ENCODE measurements at regions not wholly inside any gene's neighbourhood (a gene's known extent, or its start where the extent isn't known, plus 50 kb on each side); places are given as distances from the start of the nearest gene placed in this dataset.

DNA sequence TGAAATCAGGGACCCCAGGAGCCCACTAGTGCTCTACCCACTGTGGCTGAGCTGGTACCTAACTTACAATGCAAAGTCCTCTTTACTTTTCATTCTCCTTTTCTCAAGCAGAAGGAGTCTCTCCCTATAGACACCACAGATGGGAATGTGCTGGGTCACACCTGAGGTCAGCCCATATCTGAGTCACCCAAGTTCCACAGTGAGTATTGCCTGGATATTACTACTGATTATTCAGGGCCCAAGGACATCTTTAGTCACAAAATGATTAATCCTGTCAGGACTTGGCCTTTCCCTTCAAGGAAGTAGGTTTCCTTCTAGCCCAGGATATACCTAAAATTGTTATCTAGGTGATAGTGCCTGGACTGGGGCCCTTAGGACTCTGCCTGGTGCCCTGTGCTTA is 1305.2 kb downstream of the SI start:
- intact Hi-C loops (cut with DNase I) = no loop called here
- Histone ChIP-seq H3K9me3 (no peaks in the 10 kb centered on the region), H3K27me3 (no peaks in the 10 kb centered on the region), H3K36me3 (replicated peaks in 1 of 2; ENCODE audit: insufficient read depth in 1 of 2, low read depth in 2 of 2) (no peaks in the 10 kb centered on the region), H3K4me1 (no peaks in the 10 kb centered on the region), H3K4me3 (no peak overlapping the region), H3K27ac (no peak overlapping the region)
- TF ChIP-seq, protein P1, sequence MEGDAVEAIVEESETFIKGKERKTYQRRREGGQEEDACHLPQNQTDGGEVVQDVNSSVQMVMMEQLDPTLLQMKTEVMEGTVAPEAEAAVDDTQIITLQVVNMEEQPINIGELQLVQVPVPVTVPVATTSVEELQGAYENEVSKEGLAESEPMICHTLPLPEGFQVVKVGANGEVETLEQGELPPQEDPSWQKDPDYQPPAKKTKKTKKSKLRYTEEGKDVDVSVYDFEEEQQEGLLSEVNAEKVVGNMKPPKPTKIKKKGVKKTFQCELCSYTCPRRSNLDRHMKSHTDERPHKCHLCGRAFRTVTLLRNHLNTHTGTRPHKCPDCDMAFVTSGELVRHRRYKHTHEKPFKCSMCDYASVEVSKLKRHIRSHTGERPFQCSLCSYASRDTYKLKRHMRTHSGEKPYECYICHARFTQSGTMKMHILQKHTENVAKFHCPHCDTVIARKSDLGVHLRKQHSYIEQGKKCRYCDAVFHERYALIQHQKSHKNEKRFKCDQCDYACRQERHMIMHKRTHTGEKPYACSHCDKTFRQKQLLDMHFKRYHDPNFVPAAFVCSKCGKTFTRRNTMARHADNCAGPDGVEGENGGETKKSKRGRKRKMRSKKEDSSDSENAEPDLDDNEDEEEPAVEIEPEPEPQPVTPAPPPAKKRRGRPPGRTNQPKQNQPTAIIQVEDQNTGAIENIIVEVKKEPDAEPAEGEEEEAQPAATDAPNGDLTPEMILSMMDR (IDR thresholded peaks at IDR 0.05) = no peak
- TF ChIP-seq POLR2A (IDR thresholded peaks at IDR 0.05) = no peak
- no peak for ATAC-seq
- DNase-seq = no peak

DNA sequence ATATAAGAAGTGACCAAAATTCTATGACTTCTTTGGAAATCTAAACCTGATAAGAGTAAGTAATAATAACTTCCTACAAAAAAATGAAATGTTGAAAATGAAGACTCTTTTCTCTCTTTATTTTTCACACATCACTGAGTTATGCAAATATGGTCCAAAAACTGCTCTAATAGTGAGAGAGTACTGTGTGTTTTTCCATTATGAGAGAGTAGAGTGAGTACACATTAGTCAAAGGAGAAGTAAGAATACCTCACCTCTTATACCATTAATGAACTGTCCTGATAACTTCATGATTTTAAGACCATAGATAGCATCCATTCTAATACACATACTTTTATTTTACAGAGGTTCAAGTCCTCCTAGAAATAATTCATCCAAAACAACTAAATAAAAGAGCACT is 1310.2 kb downstream of the SI start:
- no peak for ATAC-seq
- no peak for DNase-seq
- H3K27ac ChIP-seq = no peak overlapping the region
- no peaks in the 10 kb centered on the region for H3K27me3 ChIP-seq
- no peaks in the 10 kb centered on the region for H3K4me1 ChIP-seq
- H3K36me3 ChIP-seq (replicated peaks in 1 of 2; ENCODE audit: insufficient read depth in 1 of 2, low read depth in 2 of 2) = no peaks in the 10 kb centered on the region
- H3K9me3 ChIP-seq = no peaks in the 10 kb centered on the region
- TF ChIP-seq POLR2A (IDR thresholded peaks at IDR 0.05) = no peak
- TF ChIP-seq, protein P1 (IDR thresholded peaks at IDR 0.05) = no peak
- H3K4me3 ChIP-seq = no peak overlapping the region
- intact Hi-C loops (cut with DNase I) = no loop called here

DNA sequence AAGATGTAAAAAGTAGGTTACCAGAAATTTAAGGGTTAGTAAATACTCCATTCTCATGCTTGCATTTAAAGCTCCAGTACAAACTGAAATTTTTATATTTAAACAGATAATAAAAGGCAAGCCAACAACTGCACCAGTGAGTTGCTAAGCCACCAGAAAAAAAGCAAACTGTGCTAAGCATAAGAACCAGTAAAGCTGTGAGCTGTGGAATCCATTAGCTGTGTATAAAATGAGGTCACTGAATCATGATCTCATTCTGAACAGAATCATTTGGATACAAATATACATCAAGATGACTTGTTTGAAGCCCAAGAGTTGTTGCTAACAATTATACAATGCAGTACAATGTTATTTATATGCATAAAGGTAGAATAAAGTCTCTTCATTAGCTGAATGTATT is 1312.2 kb downstream of the SI start:
- DNase-seq (no peak), ATAC-seq (no peak)
- H3K9me3 ChIP-seq = no peaks in the 10 kb centered on the region
- no peaks in the 10 kb centered on the region for H3K4me1 ChIP-seq
- TF ChIP-seq, protein P1 (IDR thresholded peaks at IDR 0.05) = no peak
- TF ChIP-seq POLR2A (IDR thresholded peaks at IDR 0.05) = no peak
- no peaks in the 10 kb centered on the region for H3K27me3 ChIP-seq
- H3K4me3 ChIP-seq = no peak overlapping the region
- intact Hi-C loops (cut with DNase I) = no loop called here
- H3K27ac ChIP-seq = no peak overlapping the region
- no peaks in the 10 kb centered on the region for H3K36me3 ChIP-seq (replicated peaks in 1 of 2; ENCODE audit: insufficient read depth in 1 of 2, low read depth in 2 of 2)

DNA sequence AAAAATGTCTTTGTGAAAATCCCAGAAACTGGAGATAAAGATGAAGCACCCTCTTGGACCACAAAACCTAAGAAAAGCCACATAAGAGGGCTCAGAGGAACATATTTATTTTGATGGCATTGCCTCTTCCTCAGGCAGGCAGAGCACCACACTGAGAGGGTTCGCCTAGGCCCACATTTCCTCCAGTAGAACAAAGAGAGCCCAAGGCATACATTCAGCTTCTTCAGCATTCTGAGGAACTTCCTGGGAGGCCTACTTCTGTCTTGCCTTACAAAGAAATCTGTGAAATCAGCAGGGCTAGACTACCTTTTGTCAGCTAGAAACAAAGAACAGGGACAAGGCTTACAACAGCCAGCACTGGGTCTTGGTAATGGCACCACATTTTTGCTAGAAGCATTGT is 1325.3 kb downstream of the SI start:
- no peaks in the 10 kb centered on the region for H3K9me3 ChIP-seq
- H3K27me3 ChIP-seq = no peaks in the 10 kb centered on the region
- ATAC-seq (no peak), DNase-seq (no peak)
- no peak overlapping the region for H3K4me3 ChIP-seq
- intact Hi-C loops (cut with DNase I) = no loop called here
- no peak for TF ChIP-seq POLR2A (IDR thresholded peaks at IDR 0.05)
- TF ChIP-seq, protein P1 (IDR thresholded peaks at IDR 0.05) = no peak
- WGBS, 2 donors = 31 to 55% methylated on average over 1 of the region's 1 CpG
- H3K36me3 ChIP-seq (replicated peaks in 1 of 2; ENCODE audit: insufficient read depth in 1 of 2, low read depth in 2 of 2) = no peaks in the 10 kb centered on the region
- no peak overlapping the region for H3K27ac ChIP-seq
- H3K4me1 ChIP-seq = no peaks in the 10 kb centered on the region

DNA sequence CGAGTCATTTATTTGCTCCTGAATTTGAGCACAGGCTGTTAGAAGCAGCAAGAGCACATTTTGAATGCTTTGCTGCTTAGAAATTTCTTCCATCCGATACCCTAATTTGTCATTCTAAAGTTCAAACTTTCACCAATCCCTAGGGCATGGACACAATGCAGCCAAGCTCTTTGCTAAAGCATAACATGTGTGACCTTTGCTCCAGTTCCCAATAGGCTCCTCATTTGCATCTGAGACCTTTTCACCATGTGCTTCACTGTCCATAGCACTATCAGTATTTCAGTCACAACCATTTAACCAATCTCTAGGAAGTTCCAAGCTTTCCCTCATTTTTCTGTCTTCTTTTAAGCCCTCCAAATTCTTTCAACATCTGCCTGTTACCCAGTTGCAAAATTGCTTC is 1333.1 kb downstream of the SI start:
- Histone ChIP-seq H3K36me3 (replicated peaks in 1 of 2; ENCODE audit: insufficient read depth in 1 of 2, low read depth in 2 of 2) (no peaks in the 10 kb centered on the region), H3K9me3 (no peaks in the 10 kb centered on the region), H3K4me3 (no peak overlapping the region), H3K27ac (no peak overlapping the region), H3K27me3 (no peaks in the 10 kb centered on the region), H3K4me1 (no peaks in the 10 kb centered on the region)
- ATAC-seq (no peak), DNase-seq (no peak)
- intact Hi-C loops (cut with DNase I) = no loop called here
- TF ChIP-seq, protein P1 (IDR thresholded peaks at IDR 0.05) = no peak
- no peak for TF ChIP-seq POLR2A (IDR thresholded peaks at IDR 0.05)
- 49 to 58% methylated on average over 2 of the region's 2 CpGs for WGBS, 2 donors
